NB4 (cell line): ENCODE measurements at regions not wholly inside any gene's neighbourhood (a gene's known extent, or its start where the extent isn't known, plus 50 kb on each side); places are given as distances from the start of the nearest gene placed in this dataset.

Experiments
- CTCF ChIP-seq: IDR thresholded peaks from one replicate; pipeline ENCODE4 v1.5.1; 2012; ENCODE audit warnings: low read depth, low read length
- POLR2A ChIP-seq: IDR thresholded peaks from 2 replicates; pipeline ENCODE4 v1.6.1; 2011; ENCODE audit warnings: mild to moderate bottlenecking; ENCODE audit not compliant: insufficient read length; ENCODE audit errors: extremely low read depth

- no peak for TF ChIP-seq CTCF
- TF ChIP-seq POLR2A, result no peak
Observed at GRCh38 chr7:52088008-52088901, 771.6 kb upstream of the COBL start.
